HG03039 (cell line): ENCODE measurements at regions not wholly inside any gene's neighbourhood (a gene's known extent, or its start where the extent isn't known, plus 50 kb on each side); places are given as distances from the start of the nearest gene placed in this dataset.
"Not testable (repeated sequence)": the region's sequence is repeated elsewhere in the genome, so short reads cannot be mapped to it uniquely, and the experiment has no call there.

Source experiments
- ATAC-seq: cut with Tn5 transposase; IDR thresholded peaks from one replicate; pipeline ENCODE4 v1.9.1; 2021; ENCODE audit warnings: mild to moderate bottlenecking, moderate library complexity; ENCODE audit not compliant: unreplicated experiment

GRCh38 chr6:141402489-141402888, 730.2 kb upstream of the GJE1 start:
- no peak for ATAC-seq

DNA sequence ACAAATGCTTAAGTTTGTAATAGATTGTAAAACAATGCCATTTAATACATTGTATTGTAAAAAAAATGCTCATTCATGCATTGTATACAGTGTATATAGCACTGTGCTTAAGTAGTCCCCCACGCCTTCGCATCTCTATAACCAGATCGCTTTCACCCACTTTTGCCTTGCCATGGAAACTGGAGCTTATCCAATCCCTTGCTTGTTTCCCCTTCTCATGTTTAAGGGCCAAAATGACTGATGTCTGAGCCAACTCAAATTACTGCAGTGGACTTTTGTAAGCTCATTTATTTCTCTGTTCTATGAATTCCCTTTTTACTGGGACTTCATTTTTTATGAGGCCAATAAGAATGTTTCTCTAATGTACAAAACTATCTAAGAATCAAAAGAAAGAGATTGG, 730.9 kb upstream of the GJE1 start:
- no peak for ATAC-seq

- ATAC-seq, result no peak
These were observed 731.6 kb upstream of the GJE1 start for GRCh38 chr6:141401168-141401567.

DNA sequence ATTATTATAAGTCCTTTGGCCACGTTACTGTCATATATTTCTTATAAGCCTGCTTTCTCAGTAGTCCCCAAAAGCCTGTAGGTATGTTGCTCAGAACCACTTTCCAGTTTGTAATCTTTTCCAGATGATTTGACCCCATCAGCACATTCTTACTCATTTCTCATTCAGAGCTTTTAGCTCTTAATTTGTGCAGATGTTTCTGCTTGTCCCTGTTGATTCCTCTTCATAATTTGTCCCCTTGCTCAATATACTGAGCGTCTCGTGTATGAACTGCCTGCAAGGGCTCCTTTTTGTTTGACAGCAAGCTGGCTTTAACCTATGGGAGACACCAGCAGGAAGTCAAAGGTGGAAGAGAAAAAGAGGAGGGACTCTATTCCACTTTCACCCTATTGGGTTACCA, 733.8 kb upstream of the GJE1 start:
- ATAC-seq, result no peak

DNA sequence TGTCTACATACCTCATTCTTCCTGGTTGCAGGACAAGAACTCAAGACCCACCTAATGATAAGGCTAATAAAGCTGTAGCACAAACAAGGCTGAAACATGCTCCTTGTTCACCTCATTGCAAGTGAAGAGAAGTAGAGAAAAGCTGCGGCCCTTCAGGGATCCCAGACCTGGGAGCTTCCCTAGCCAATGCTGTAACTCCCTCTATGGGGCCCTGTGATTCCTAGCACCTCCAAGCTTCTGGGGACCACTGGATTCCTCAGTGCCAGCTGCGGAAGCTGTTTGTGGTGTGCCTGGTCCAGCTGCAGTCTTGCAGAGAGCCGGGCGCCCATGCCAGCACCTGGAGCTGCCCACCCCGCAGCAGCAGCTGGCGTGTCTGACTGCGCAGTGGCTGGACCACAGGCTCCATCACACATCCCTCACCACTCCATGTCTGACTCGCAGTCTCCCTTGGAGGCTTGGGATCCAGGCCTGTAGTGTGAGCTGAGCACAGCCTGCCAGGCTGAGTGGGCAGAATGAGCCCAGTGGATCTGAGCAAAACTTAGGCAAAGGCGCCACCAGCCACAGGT, 737.2 kb upstream of the GJE1 start:
- no peak for ATAC-seq

- no peak for ATAC-seq
These were observed 738.1 kb upstream of the GJE1 start for GRCh38 chr6:141394565-141395051.

GRCh38 chr6:141394125-141394536, 738.6 kb upstream of the GJE1 start:
- ATAC-seq, result no peak

DNA sequence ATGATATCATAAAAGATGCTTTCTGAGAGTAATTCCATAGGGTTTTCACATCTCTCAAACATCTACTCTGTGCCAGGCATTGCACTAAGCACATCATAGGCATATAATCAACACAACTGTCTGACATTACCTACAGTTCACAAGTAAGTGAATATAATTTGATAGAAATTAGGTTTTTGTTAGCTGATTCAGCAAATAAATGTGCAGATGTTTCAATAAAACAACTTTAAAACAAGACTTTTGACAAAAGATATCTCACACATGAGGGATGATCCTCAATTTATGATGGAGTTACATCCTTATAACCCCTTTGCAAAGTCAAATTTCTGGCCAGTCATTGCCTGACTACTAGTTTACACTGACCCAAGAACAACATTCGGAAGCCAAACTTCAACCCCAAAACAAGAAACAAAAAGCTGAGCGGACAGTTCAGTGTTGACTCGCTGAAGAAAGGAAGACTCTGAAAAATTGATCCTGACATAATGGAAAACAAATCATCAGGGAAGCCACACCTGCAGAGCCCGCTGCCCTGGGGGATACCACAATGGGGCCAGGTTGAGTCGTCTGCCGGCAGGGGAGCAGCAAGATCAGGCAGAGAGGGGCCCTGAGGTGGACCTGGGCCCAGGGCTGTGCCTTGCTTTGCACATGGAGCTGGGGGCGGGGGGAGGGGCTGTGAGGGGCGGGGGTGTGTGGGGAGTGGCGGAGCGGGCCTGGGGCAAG, 739.2 kb upstream of the GJE1 start:
- ATAC-seq, result no peak

DNA sequence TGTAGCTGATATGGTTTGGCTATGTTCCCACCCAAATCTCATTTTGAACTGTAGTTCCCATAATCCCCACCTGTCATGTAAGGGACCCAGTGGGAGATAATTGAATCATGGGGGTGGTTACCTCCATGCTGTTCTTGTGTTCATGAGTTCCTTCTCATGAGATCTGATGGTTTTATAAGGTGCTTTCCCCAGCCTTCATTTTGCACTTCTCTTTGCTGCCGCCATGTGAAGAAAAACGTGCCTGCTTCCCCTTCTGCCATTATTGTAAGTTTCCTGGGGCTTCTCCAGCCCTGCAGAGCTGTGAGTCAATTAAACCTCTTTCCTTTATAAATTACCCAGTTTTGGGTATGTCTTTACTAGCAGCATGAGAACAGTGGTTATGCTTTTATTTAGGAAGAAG, 741.6 kb upstream of the GJE1 start:
- ATAC-seq, result not testable (repeated sequence)

GRCh38 chr6:141388666-141389065, 744.1 kb upstream of the GJE1 start:
- no peak for ATAC-seq

DNA sequence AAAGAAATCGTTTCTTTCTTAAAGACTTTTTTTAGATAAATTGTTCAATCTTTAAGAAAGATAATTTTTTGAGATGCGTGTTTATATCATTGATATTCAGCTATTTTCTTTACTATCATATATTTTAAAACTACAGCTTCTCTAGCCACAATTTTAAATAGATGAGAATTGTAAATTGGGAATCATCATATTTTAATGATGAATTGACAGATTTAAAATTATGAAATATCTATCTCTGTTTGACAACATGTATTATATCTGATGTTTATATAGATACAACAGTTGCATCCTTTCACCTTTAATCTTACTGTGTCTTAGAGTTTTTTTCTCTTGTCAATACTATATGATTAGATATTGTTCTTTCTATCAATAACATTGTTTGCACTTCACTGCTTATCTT, 762.3 kb upstream of the GJE1 start:
- ATAC-seq, result no peak

GRCh38 chr6:141366796-141367195, 765.9 kb upstream of the GJE1 start:
- not testable (repeated sequence) for ATAC-seq

DNA sequence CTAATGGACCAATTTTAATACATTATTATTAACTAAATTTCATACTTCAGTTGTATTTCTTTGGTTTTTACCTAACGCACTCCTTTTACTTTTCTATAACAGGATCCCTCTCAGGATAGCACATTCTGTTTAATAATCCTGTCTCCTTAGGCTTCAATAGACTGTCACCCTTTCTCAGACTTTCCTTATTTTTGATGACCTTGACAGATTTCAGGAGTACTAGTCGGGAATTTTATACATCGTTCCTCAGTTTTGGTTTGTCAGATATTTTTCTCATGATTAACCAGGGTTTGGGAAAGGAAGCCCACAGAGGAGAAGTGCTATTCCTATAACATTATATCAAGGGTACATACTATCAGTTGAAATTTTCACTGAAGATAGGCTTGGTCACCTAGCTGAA, 768.0 kb upstream of the GJE1 start:
- ATAC-seq, result no peak

DNA sequence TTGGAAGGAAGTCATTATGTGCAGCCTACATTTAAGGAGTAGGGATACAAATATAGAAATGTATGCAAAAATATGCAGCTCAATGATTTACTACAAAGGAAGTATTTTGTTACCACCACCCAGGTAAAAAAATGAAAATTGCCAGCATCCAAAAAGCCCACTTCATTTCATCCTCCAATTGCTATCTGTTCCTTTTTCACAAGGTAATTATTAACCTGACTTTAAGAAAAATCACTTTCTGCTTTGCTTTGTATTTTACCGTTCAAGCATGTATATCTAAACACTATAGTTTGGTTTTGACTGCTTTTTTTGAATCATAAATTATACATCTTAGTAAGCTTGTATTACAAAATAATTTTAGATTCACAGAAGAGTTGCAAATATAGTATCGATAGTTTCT, 768.5 kb upstream of the GJE1 start:
- no peak for ATAC-seq

- no peak for ATAC-seq
These were observed 771.2 kb upstream of the GJE1 start for GRCh38 chr6:141361559-141361958.

GRCh38 chr6:141359953-141360352, 772.8 kb upstream of the GJE1 start:
- ATAC-seq, result no peak

GRCh38 chr6:141354191-141354955, 778.4 kb upstream of the GJE1 start:
- no peak for ATAC-seq

DNA sequence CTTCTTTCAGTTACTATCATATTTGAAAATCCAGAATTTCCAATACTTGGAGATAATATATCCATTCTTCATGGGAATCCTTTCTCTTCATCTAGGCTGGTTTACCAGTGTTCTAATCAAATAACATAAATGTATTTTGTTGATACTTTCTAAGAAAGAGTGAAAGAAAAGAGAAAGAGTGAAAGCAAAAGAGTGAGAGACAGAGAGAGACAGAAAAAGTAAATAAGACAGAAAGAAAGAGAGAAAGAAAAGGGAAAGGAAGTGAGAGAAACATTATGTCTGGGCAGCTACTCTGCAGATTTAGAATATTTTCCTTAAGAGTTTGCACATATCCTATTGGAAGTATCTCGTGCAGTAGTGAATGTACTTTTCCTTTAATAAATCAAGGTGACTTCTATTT, 781.0 kb upstream of the GJE1 start:
- no peak for ATAC-seq

DNA sequence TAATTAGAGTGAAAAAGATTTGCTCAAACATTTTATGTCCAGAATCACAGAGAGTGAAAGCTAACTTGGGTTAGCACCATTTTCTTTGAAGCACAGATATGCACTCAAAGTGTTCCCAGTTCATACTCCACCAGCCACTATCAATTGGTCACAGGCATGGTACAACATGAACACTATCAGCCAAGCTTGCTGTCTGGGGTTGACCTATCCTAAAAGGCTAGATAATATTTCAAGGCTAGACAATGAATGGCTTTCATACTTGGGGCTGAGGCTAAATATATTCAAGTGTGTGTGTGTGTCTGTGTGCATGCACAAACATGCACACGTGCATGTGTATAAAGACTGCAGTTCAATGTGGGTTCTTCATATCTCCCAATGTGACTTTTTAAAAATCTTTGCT, 783.0 kb upstream of the GJE1 start:
- ATAC-seq, result no peak

GRCh38 chr6:141347906-141348492, 784.7 kb upstream of the GJE1 start:
- ATAC-seq, result no peak

- no peak for ATAC-seq
These were observed 785.6 kb upstream of the GJE1 start for GRCh38 chr6:141347086-141347485.

GRCh38 chr6:141346535-141346934, 786.2 kb upstream of the GJE1 start:
- ATAC-seq, result no peak
